ENCODE measurements at regions not wholly inside any gene's neighbourhood (a gene's known extent, or its start where the extent isn't known, plus 50 kb on each side); places are given as distances from the start of the nearest gene placed in this dataset.
A peak's percentile ranks its signal among the peaks of the same experiment; 100 is the strongest.

DNA sequence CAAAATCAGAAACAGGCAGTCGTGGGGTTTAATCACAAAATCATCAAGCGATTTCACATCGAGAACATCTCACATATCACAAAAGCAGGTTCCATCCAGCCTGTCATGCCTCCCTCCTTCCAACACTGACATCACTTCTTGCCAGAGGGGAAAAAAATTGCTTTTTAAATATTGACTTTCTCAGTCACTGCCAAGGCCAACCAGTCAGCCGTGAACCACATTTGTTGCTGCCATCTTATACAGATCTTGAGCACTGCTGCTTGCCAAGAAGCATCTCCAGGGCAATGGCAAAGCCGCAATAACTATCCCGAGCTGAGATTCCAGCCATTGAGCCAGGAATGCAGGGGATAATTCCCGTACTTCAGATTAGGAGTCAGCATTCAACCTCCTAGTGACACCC is 174.6 kb downstream of the ANXA2 start:
- Histone ChIP-seq H3K4me3 (ENCODE audit: severe bottlenecking) (no peak overlapping the region), H3K4me1 (ENCODE audit: insufficient read depth, poor library complexity, severe bottlenecking) (no peaks in the 10 kb centered on the region), H3K36me3 (ENCODE audit: low read depth) (no peaks in the 10 kb centered on the region), H3K9me3 (ENCODE audit: severe bottlenecking) (no peaks in the 10 kb centered on the region), H3K27me3 (ENCODE audit: insufficient read depth, poor library complexity, severe bottlenecking) (peaks cover 24% of the 10 kb centered on the region), H3K27ac (ENCODE audit: poor library complexity, severe bottlenecking) (no peak overlapping the region)
- TF ChIP-seq, protein P1, sequence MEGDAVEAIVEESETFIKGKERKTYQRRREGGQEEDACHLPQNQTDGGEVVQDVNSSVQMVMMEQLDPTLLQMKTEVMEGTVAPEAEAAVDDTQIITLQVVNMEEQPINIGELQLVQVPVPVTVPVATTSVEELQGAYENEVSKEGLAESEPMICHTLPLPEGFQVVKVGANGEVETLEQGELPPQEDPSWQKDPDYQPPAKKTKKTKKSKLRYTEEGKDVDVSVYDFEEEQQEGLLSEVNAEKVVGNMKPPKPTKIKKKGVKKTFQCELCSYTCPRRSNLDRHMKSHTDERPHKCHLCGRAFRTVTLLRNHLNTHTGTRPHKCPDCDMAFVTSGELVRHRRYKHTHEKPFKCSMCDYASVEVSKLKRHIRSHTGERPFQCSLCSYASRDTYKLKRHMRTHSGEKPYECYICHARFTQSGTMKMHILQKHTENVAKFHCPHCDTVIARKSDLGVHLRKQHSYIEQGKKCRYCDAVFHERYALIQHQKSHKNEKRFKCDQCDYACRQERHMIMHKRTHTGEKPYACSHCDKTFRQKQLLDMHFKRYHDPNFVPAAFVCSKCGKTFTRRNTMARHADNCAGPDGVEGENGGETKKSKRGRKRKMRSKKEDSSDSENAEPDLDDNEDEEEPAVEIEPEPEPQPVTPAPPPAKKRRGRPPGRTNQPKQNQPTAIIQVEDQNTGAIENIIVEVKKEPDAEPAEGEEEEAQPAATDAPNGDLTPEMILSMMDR (IDR thresholded peaks at IDR 0.05; ENCODE audit: poor library complexity, severe bottlenecking) = no peak
- ATAC-seq (ENCODE audit: low read depth) (peak; percentile 37; the same call in 2 of the 3 replicates), DNase-seq (ENCODE audit: low spot score) (no peak)

DNA sequence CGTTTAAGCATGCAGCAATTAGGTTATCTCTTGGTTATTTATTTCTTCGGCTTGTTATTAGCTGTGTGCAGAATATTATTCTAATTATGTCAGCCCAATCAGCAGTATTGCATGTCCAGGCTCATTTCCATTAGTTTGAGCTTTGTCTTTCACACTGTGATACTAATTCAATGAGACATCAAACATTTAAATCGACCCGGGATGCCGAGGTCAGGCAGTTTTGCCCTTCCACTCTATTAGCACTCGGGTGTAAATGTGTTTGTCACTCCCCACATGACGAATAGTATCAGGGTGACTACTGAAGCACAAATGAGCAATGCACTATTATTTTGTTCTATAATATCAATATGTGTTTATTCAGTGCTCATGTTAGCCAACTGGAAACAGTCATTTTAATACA is 170.9 kb downstream of the ANXA2 start:
- Histone ChIP-seq H3K4me3 (ENCODE audit: severe bottlenecking) (no peak overlapping the region), H3K36me3 (ENCODE audit: low read depth) (no peaks in the 10 kb centered on the region), H3K9me3 (ENCODE audit: severe bottlenecking) (no peaks in the 10 kb centered on the region), H3K27ac (ENCODE audit: poor library complexity, severe bottlenecking) (no peak overlapping the region), H3K27me3 (ENCODE audit: insufficient read depth, poor library complexity, severe bottlenecking) (peaks cover 24% of the 10 kb centered on the region), H3K4me1 (ENCODE audit: insufficient read depth, poor library complexity, severe bottlenecking) (no peaks in the 10 kb centered on the region)
- TF ChIP-seq, protein P1 (IDR thresholded peaks at IDR 0.05; ENCODE audit: poor library complexity, severe bottlenecking) = no peak
- no peak for ATAC-seq (ENCODE audit: low read depth)
- DNase-seq (ENCODE audit: low spot score) = no peak

DNA sequence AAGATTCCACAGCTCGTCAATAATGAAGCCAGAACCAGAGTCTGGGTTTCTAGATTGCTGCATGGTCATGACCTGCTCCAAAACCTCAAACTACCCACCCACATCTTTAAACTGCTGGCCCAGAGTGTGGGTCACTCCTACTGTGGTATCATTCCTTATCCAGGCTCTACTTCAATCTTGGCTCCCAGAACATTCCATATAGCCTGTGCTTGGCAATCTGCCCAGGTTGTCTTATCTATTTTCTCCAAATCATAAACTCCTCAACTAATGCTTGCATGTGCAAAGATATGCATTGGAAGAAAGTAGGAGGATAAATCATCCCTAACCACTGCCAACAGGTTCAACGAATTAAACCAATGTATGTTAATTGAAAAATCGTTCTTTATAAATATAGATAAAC is 169.7 kb downstream of the ANXA2 start:
- H3K4me3 ChIP-seq (ENCODE audit: severe bottlenecking) = no peak overlapping the region
- TF ChIP-seq, protein P1 (IDR thresholded peaks at IDR 0.05; ENCODE audit: poor library complexity, severe bottlenecking) = no peak

DNA sequence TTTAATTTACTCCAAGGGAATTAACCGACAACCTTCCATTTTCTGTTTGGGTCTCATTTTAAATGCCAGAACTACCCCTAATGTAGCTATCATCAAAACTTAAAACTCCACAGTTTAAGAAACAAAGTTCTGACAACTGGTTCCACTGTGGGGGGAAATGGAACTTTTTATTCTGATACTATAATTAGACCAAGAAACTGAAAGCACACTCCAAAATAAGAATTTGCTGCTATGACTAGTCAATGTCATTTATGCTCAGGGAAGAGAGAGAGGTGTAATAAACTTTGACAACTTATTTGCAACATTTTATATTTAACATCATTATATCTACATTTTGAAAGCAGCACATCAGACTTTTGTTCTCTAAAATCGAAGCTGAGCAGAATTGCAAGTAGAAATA is 169.2 kb downstream of the ANXA2 start:
- H3K27me3 ChIP-seq (ENCODE audit: insufficient read depth, poor library complexity, severe bottlenecking) = peaks cover 20% of the 10 kb centered on the region
- no peak overlapping the region for H3K27ac ChIP-seq (ENCODE audit: poor library complexity, severe bottlenecking)

More for the DNA sequence above, 169.7 kb downstream of the ANXA2 start:
- peaks cover 24% of the 10 kb centered on the region for H3K27me3 ChIP-seq (ENCODE audit: insufficient read depth, poor library complexity, severe bottlenecking)
- H3K4me1 ChIP-seq (ENCODE audit: insufficient read depth, poor library complexity, severe bottlenecking) = no peaks in the 10 kb centered on the region
- H3K27ac ChIP-seq (ENCODE audit: poor library complexity, severe bottlenecking) = no peak overlapping the region
- no peaks in the 10 kb centered on the region for H3K36me3 ChIP-seq (ENCODE audit: low read depth)
- no peaks in the 10 kb centered on the region for H3K9me3 ChIP-seq (ENCODE audit: severe bottlenecking)
- ATAC-seq (ENCODE audit: low read depth) = no peak
- no peak for DNase-seq (ENCODE audit: low spot score)

More for the DNA sequence above, 169.2 kb downstream of the ANXA2 start:
- no peak for ATAC-seq (ENCODE audit: low read depth)
- H3K36me3 ChIP-seq (ENCODE audit: low read depth) = no peaks in the 10 kb centered on the region
- DNase-seq (ENCODE audit: low spot score) = no peak
- H3K9me3 ChIP-seq (ENCODE audit: severe bottlenecking) = no peaks in the 10 kb centered on the region
- no peak overlapping the region for H3K4me3 ChIP-seq (ENCODE audit: severe bottlenecking)
- no peaks in the 10 kb centered on the region for H3K4me1 ChIP-seq (ENCODE audit: insufficient read depth, poor library complexity, severe bottlenecking)
- TF ChIP-seq, protein P1 (IDR thresholded peaks at IDR 0.05; ENCODE audit: poor library complexity, severe bottlenecking) = no peak
